ENCODE measurements at regions not wholly inside any gene's neighbourhood (a gene's known extent, or its start where the extent isn't known, plus 50 kb on each side); places are given as distances from the start of the nearest gene placed in this dataset.

DNA sequence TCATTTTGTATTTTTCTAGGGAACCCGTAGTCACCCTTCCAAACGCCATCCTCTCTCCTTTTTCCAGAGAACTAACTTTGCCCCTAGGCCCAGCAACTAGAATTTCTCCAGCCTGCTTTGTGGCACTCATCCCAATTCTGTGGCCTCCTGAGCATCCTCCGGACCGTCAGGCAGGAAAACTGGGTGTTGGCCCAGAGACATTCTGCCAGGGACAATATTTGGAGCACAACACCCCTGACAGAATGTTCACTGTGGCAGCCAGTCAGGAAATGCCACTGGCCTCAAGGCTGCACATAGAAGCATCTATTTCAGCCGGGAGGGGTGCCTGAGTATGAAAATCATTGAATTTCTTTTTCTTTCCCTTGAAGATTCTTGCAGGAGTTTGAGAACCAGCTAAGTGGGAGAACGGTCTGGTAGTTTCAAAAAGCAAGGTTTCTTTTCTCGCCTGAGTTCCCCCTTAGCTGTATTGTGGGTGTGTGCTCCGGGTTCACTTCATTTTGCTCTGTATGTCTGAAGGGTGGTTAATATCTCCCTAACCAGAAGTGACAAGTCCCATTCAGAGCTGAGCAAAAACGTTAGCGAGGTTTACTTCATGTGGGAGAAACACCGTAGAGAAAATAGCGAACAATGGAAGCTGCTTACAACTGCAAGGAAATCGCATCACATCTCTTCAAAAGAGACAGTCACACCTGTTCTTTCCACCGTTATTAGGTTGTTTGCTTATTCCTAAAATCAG, 108.1 kb upstream of the TPM1 start:
- H3F3A ChIP-seq (ENCODE audit: insufficient read depth, low read length, poor library complexity, severe bottlenecking): no peaks in the 10 kb centered on the region
- H3K27me3 ChIP-seq (ENCODE audit: insufficient read depth, low read depth, low read length): no peaks in the 10 kb centered on the region
- no peaks in the 10 kb centered on the region for H4K20me1 ChIP-seq (ENCODE audit: insufficient read depth)
- no peaks in the 10 kb centered on the region for H3K79me2 ChIP-seq (replicated peaks; ENCODE audit: insufficient read depth, low read length)
- H3K4me2 ChIP-seq (ENCODE audit: low read length): no peak overlapping the region
- no peak overlapping the region for H2AFZ ChIP-seq (ENCODE audit: low read depth, low read length)
- no peak overlapping the region for H3K9ac ChIP-seq (ENCODE audit: low read length)
- no peak overlapping the region for H3K4me3 ChIP-seq (ENCODE audit: low read length)
- no peaks in the 10 kb centered on the region for H3K9me3 ChIP-seq (ENCODE audit: low read length)
- H3K9me2 ChIP-seq (ENCODE audit: insufficient read depth, low read length): no peaks in the 10 kb centered on the region
- TF ChIP-seq MXI1 (conservative IDR thresholded peaks at IDR 0.05; ENCODE audit: poor library complexity, severe bottlenecking) (no peak), TAF1 (IDR thresholded peaks at IDR 0.05; ENCODE audit: low read depth) (no peak), EP300 (conservative IDR thresholded peaks at IDR 0.05; ENCODE audit: poor library complexity, severe bottlenecking) (no peak), POLR2AphosphoS5 (IDR thresholded peaks at IDR 0.05) (no peak), RAD21 (conservative IDR thresholded peaks at IDR 0.05) (no peak), EZH2 (IDR thresholded peaks at IDR 0.05; ENCODE audit: borderline replicate concordance, insufficient read depth, low read length, poor library complexity, severe bottlenecking) (no peak), SMC3 (conservative IDR thresholded peaks at IDR 0.05; ENCODE audit: poor library complexity) (no peak)
- TF ChIP-seq, protein P1, sequence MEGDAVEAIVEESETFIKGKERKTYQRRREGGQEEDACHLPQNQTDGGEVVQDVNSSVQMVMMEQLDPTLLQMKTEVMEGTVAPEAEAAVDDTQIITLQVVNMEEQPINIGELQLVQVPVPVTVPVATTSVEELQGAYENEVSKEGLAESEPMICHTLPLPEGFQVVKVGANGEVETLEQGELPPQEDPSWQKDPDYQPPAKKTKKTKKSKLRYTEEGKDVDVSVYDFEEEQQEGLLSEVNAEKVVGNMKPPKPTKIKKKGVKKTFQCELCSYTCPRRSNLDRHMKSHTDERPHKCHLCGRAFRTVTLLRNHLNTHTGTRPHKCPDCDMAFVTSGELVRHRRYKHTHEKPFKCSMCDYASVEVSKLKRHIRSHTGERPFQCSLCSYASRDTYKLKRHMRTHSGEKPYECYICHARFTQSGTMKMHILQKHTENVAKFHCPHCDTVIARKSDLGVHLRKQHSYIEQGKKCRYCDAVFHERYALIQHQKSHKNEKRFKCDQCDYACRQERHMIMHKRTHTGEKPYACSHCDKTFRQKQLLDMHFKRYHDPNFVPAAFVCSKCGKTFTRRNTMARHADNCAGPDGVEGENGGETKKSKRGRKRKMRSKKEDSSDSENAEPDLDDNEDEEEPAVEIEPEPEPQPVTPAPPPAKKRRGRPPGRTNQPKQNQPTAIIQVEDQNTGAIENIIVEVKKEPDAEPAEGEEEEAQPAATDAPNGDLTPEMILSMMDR (IDR thresholded peaks at IDR 0.05; ENCODE audit: poor library complexity, severe bottlenecking): no peak
- TF ChIP-seq, protein P2, sequence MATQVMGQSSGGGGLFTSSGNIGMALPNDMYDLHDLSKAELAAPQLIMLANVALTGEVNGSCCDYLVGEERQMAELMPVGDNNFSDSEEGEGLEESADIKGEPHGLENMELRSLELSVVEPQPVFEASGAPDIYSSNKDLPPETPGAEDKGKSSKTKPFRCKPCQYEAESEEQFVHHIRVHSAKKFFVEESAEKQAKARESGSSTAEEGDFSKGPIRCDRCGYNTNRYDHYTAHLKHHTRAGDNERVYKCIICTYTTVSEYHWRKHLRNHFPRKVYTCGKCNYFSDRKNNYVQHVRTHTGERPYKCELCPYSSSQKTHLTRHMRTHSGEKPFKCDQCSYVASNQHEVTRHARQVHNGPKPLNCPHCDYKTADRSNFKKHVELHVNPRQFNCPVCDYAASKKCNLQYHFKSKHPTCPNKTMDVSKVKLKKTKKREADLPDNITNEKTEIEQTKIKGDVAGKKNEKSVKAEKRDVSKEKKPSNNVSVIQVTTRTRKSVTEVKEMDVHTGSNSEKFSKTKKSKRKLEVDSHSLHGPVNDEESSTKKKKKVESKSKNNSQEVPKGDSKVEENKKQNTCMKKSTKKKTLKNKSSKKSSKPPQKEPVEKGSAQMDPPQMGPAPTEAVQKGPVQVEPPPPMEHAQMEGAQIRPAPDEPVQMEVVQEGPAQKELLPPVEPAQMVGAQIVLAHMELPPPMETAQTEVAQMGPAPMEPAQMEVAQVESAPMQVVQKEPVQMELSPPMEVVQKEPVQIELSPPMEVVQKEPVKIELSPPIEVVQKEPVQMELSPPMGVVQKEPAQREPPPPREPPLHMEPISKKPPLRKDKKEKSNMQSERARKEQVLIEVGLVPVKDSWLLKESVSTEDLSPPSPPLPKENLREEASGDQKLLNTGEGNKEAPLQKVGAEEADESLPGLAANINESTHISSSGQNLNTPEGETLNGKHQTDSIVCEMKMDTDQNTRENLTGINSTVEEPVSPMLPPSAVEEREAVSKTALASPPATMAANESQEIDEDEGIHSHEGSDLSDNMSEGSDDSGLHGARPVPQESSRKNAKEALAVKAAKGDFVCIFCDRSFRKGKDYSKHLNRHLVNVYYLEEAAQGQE (IDR thresholded peaks at IDR 0.05; ENCODE audit: borderline replicate concordance): no peak
- H3K27ac ChIP-seq (ENCODE audit: low read length): no peak overlapping the region
- no peaks in the 10 kb centered on the region for H3K36me3 ChIP-seq (ENCODE audit: insufficient read depth, low read length)

DNA sequence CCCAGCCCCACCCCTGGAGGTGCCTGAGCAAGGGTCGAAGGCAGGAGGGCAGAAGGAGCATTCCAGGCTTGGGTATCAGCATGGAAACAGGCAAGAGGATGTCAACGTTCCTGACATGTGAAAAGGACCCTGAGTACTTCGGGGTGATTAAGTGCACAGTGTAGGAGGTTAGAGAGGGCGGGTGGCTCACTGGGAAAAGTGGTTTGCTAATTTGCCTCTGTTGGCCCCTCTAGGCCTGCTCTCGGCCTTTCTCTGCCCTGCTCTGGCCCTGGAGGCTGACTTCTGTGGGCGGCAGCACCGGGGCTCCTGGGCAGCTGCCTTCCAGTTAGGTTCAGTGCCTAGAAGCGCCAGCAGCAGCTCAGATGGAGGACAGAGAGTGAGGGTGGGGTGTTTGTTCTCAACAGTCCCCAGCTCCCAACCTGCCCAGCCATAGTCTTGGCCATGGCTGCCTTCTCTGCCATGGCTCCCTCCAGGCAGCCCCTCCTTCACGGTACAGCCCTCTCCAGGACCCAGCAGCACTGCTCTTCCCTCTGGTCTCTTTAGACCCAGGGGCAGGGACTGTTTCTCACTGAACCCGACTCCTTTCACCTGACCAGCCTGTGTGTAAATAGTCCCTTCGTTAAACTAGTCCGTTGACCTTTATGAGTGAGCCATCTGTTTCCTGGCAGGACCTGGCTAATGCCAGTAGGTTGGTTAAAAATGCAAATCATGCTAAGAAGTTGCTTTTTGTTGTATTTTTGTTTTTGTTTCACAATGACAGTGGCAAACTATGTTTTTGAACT, 107.1 kb upstream of the TPM1 start:
- no peaks in the 10 kb centered on the region for H3K36me3 ChIP-seq (ENCODE audit: insufficient read depth, low read length)
- H3K4me3 ChIP-seq (ENCODE audit: low read length): no peak overlapping the region
- H3K4me2 ChIP-seq (ENCODE audit: low read length): no peak overlapping the region
- TF ChIP-seq, protein P1 (IDR thresholded peaks at IDR 0.05; ENCODE audit: poor library complexity, severe bottlenecking): no peak
- TF ChIP-seq EP300 (conservative IDR thresholded peaks at IDR 0.05; ENCODE audit: poor library complexity, severe bottlenecking): no peak
- TF ChIP-seq POLR2AphosphoS5 (IDR thresholded peaks at IDR 0.05): no peak
- TF ChIP-seq, protein P2 (IDR thresholded peaks at IDR 0.05; ENCODE audit: borderline replicate concordance): no peak
- no peak for TF ChIP-seq EZH2 (IDR thresholded peaks at IDR 0.05; ENCODE audit: borderline replicate concordance, insufficient read depth, low read length, poor library complexity, severe bottlenecking)
- no peak for TF ChIP-seq RAD21 (conservative IDR thresholded peaks at IDR 0.05)
- TF ChIP-seq SMC3 (conservative IDR thresholded peaks at IDR 0.05; ENCODE audit: poor library complexity): no peak
- no peak for TF ChIP-seq TAF1 (IDR thresholded peaks at IDR 0.05; ENCODE audit: low read depth)
- TF ChIP-seq MXI1 (conservative IDR thresholded peaks at IDR 0.05; ENCODE audit: poor library complexity, severe bottlenecking): no peak
- H2AFZ ChIP-seq (ENCODE audit: low read depth, low read length): no peak overlapping the region
- H3K9ac ChIP-seq (ENCODE audit: low read length): no peak overlapping the region
- H3K9me2 ChIP-seq (ENCODE audit: insufficient read depth, low read length): no peaks in the 10 kb centered on the region
- H4K20me1 ChIP-seq (ENCODE audit: insufficient read depth): no peaks in the 10 kb centered on the region
- no peaks in the 10 kb centered on the region for H3K9me3 ChIP-seq (ENCODE audit: low read length)
- no peaks in the 10 kb centered on the region for H3F3A ChIP-seq (ENCODE audit: insufficient read depth, low read length, poor library complexity, severe bottlenecking)
- H3K79me2 ChIP-seq (replicated peaks; ENCODE audit: insufficient read depth, low read length): no peaks in the 10 kb centered on the region
- H3K27me3 ChIP-seq (ENCODE audit: insufficient read depth, low read depth, low read length): no peaks in the 10 kb centered on the region
- no peak overlapping the region for H3K27ac ChIP-seq (ENCODE audit: low read length)
